ENCODE measurements at regions not wholly inside any gene's neighbourhood (a gene's known extent, or its start where the extent isn't known, plus 50 kb on each side); places are given as distances from the start of the nearest gene placed in this dataset.

DNA sequence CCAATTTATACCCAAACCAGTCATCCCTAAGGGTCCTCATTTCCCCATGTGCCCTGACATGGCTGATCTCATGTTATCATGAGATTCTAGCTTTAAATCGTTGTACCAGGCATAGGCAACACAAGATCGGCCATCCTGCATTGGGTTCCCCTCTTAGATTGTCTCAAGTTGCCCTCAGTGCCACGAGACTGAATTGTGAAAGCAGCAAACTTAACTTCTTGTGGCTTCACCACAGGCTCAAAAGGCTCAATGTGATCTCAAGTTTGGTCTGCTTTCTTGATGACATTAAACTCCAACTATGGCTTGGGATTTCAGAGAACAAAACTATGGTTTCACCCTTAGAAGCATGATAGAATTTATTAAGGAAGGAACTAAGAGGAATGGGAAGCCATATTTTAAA, 168.5 kb upstream of the SYT6 start:
- H3K4me3 ChIP-seq (ENCODE audit: low read length) = no peak overlapping the region
- TF ChIP-seq POLR2AphosphoS5 (IDR thresholded peaks at IDR 0.05) = no peak
- TF ChIP-seq CTCF (IDR thresholded peaks at IDR 0.05; ENCODE audit: poor library complexity, severe bottlenecking) = no peak
- TF ChIP-seq TAF1 (IDR thresholded peaks at IDR 0.05; ENCODE audit: low read depth) = no peak
- no peak for TF ChIP-seq EZH2 (IDR thresholded peaks at IDR 0.05; ENCODE audit: borderline replicate concordance, insufficient read depth, low read length, poor library complexity, severe bottlenecking)
- no peak for TF ChIP-seq SMC3 (conservative IDR thresholded peaks at IDR 0.05; ENCODE audit: poor library complexity)
- H3K9ac ChIP-seq (ENCODE audit: low read length) = no peak overlapping the region
- H2AFZ ChIP-seq (ENCODE audit: low read depth, low read length) = no peak overlapping the region
- H3K27me3 ChIP-seq (ENCODE audit: insufficient read depth, low read depth, low read length) = no peaks in the 10 kb centered on the region
- no peaks in the 10 kb centered on the region for H3K79me2 ChIP-seq (replicated peaks; ENCODE audit: insufficient read depth, low read length)
- H3K4me2 ChIP-seq (ENCODE audit: low read length) = no peak overlapping the region
- no peak overlapping the region for H3K27ac ChIP-seq (ENCODE audit: low read length)
- no peaks in the 10 kb centered on the region for H3K9me2 ChIP-seq (ENCODE audit: insufficient read depth, low read length)
- H3F3A ChIP-seq (ENCODE audit: insufficient read depth, low read length, poor library complexity, severe bottlenecking) = no peaks in the 10 kb centered on the region
- H4K20me1 ChIP-seq (ENCODE audit: insufficient read depth) = no peaks in the 10 kb centered on the region
- H3K9me3 ChIP-seq (ENCODE audit: low read length) = no peaks in the 10 kb centered on the region
- H3K36me3 ChIP-seq (ENCODE audit: insufficient read depth, low read length) = no peaks in the 10 kb centered on the region

GRCh38 chr1:114320586-114320985, 166.9 kb upstream of the SYT6 start:
- no peaks in the 10 kb centered on the region for H4K20me1 ChIP-seq (ENCODE audit: insufficient read depth)
- no peak overlapping the region for H2AFZ ChIP-seq (ENCODE audit: low read depth, low read length)
- H3F3A ChIP-seq (ENCODE audit: insufficient read depth, low read length, poor library complexity, severe bottlenecking) = no peaks in the 10 kb centered on the region
- no peak overlapping the region for H3K9ac ChIP-seq (ENCODE audit: low read length)
- H3K9me2 ChIP-seq (ENCODE audit: insufficient read depth, low read length) = no peaks in the 10 kb centered on the region
- H3K4me3 ChIP-seq (ENCODE audit: low read length) = no peak overlapping the region
- no peaks in the 10 kb centered on the region for H3K36me3 ChIP-seq (ENCODE audit: insufficient read depth, low read length)
- TF ChIP-seq POLR2AphosphoS5 (IDR thresholded peaks at IDR 0.05) (no peak), SMC3 (conservative IDR thresholded peaks at IDR 0.05; ENCODE audit: poor library complexity) (no peak), CTCF (IDR thresholded peaks at IDR 0.05; ENCODE audit: poor library complexity, severe bottlenecking) (no peak), REST (IDR thresholded peaks at IDR 0.05; ENCODE audit: borderline replicate concordance) (no peak), RAD21 (conservative IDR thresholded peaks at IDR 0.05) (no peak), EZH2 (IDR thresholded peaks at IDR 0.05; ENCODE audit: borderline replicate concordance, insufficient read depth, low read length, poor library complexity, severe bottlenecking) (no peak), EP300 (conservative IDR thresholded peaks at IDR 0.05; ENCODE audit: poor library complexity, severe bottlenecking) (no peak)
- no peaks in the 10 kb centered on the region for H3K9me3 ChIP-seq (ENCODE audit: low read length)
- no peaks in the 10 kb centered on the region for H3K27me3 ChIP-seq (ENCODE audit: insufficient read depth, low read depth, low read length)
- no peak overlapping the region for H3K27ac ChIP-seq (ENCODE audit: low read length)
- no peaks in the 10 kb centered on the region for H3K79me2 ChIP-seq (replicated peaks; ENCODE audit: insufficient read depth, low read length)
- H3K4me2 ChIP-seq (ENCODE audit: low read length) = no peak overlapping the region
